ENCODE measurements at regions not wholly inside any gene's neighbourhood (a gene's known extent, or its start where the extent isn't known, plus 50 kb on each side); places are given as distances from the start of the nearest gene placed in this dataset.

DNA sequence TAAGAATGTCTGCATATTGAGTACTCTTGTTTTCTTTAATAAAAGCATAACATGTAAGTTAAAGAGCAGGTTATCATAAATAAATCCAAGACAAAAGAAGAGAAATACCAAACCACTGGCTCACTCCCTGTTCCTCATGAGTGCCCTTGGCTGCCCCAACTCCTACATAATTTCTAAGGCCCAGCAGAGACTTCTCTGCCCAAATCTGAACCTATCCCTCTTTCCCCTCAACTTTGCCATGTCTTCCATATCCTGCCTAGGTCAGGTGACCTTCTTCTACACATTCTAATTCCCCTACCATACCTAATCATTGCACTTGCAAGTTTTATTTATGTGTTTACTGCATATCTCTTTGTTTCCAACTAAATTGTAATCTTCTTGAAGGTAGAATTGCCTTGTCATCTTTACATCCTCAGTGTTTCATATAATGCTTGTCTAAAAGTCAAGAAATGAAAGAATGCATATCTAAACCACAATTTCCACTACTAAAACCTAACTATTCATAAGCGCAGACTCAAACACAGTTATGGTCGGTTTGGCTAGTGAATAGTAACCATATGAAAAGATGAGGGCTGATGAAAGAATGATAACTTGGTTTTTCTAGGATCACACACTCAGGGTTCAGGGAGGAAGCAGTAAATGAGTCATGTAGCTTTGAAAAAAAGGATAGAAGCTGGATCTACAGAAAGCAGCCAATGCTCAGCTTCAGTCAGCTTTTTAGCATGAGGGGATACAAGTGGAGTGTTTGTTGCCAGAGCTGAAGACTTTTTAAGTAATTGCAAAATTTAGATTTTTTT is 53.3 kb upstream of the EYA4 start:
- Histone ChIP-seq H3K4me1 (ENCODE audit: control insufficient read depth in 1 of 2, insufficient read depth in 2 of 2, low read depth in 1 of 2, low read length in 1 of 2) (peaks cover 0 to 3% of the 10 kb centered on the region in 2 experiments; a peak in 2 of 4 replicates), H3K79me2 (ENCODE audit: insufficient read depth) (no peaks in the 10 kb centered on the region), H3F3A (replicated peaks; ENCODE audit: insufficient read depth) (no peaks in the 10 kb centered on the region), H2AFZ (ENCODE audit: low read depth) (no peak overlapping the region), H3K4me2 (no peak overlapping the region), H3K9me2 (no peaks in the 10 kb centered on the region), H3K9ac (no peak overlapping the region), H4K20me1 (ENCODE audit: insufficient read depth) (no peaks in the 10 kb centered on the region), H3K27me3 (ENCODE audit: insufficient read depth) (no peaks in the 10 kb centered on the region), H3K36me3 (replicated peaks in 1 of 2; ENCODE audit: control insufficient read depth in 1 of 2, insufficient read depth in 2 of 2, low read length in 1 of 2) (no peaks in the 10 kb centered on the region), H3K9me3 (no peaks in the 10 kb centered on the region), H3K27ac (ENCODE audit: low read depth in 2 of 2, low read length in 1 of 2) (no peak overlapping the region), H3K4me3 (ENCODE audit: low read depth in 2 of 2, low read length in 1 of 2) (no peak overlapping the region)
- ChIA-PET CTCF (interaction anchor here (0.7 to 3.9 kb wide), 3 partner anchors 226 to 365 kb away, joined by 3 to 34 read pairs (median 6); no protein-coding TSS in a partner anchor), POLR2A (no interaction called here)
- no peak for DNase-seq
- WGBS (ENCODE audit: low lambda C conversion rate) = 60% methylated on average over 2 of the region's 2 CpGs
- TF ChIP-seq SMC3 (IDR thresholded peaks at IDR 0.05; ENCODE audit: low read depth, low read length) = no peak
- TF ChIP-seq USF1 (IDR thresholded peaks at IDR 0.05; ENCODE audit: borderline replicate concordance, low read depth) = no peak
- no peak for TF ChIP-seq FOXM1 (IDR thresholded peaks at IDR 0.05; ENCODE audit: low read depth)
- TF ChIP-seq TEAD4 (IDR thresholded peaks at IDR 0.05; ENCODE audit: borderline replicate concordance, insufficient read depth) = no peak
- TF ChIP-seq POLR2AphosphoS5 (IDR thresholded peaks at IDR 0.05; ENCODE audit: low read depth, low read length) = no peak
- no peak for TF ChIP-seq USF2 (IDR thresholded peaks at IDR 0.05; ENCODE audit: borderline replicate concordance, low read depth, low read length)
- TF ChIP-seq TAF1 (IDR thresholded peaks at IDR 0.05; ENCODE audit: borderline replicate concordance, low read depth, low read length) = no peak
- TF ChIP-seq, protein P1, sequence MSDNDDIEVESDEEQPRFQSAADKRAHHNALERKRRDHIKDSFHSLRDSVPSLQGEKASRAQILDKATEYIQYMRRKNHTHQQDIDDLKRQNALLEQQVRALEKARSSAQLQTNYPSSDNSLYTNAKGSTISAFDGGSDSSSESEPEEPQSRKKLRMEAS (IDR thresholded peaks at IDR 0.05; ENCODE audit: low read depth) = no peak
- TF ChIP-seq, protein P2, sequence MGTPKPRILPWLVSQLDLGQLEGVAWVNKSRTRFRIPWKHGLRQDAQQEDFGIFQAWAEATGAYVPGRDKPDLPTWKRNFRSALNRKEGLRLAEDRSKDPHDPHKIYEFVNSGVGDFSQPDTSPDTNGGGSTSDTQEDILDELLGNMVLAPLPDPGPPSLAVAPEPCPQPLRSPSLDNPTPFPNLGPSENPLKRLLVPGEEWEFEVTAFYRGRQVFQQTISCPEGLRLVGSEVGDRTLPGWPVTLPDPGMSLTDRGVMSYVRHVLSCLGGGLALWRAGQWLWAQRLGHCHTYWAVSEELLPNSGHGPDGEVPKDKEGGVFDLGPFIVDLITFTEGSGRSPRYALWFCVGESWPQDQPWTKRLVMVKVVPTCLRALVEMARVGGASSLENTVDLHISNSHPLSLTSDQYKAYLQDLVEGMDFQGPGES (IDR thresholded peaks at IDR 0.05; ENCODE audit: low read depth, low read length) = no peak
- TF ChIP-seq GABPA (IDR thresholded peaks at IDR 0.05; ENCODE audit: low read depth) = no peak

GRCh38 chr6:133190912-133191311 is 50.2 kb upstream of the EYA4 start:
- Histone ChIP-seq H3K9ac (no peak overlapping the region), H3K4me3 (ENCODE audit: low read depth in 2 of 2, low read length in 1 of 2) (no peak overlapping the region), H3K36me3 (replicated peaks in 1 of 2; ENCODE audit: control insufficient read depth in 1 of 2, insufficient read depth in 2 of 2, low read length in 1 of 2) (no peaks in the 10 kb centered on the region), H3K9me2 (no peaks in the 10 kb centered on the region), H3K27me3 (ENCODE audit: insufficient read depth) (no peaks in the 10 kb centered on the region), H3K9me3 (no peaks in the 10 kb centered on the region), H2AFZ (ENCODE audit: low read depth) (no peak overlapping the region), H3K79me2 (ENCODE audit: insufficient read depth) (no peaks in the 10 kb centered on the region), H3K4me2 (no peak overlapping the region), H3K4me1 (ENCODE audit: control insufficient read depth in 1 of 2, insufficient read depth in 2 of 2, low read depth in 1 of 2, low read length in 1 of 2) (peaks cover 0 to 3% of the 10 kb centered on the region in 2 experiments; a peak in 2 of 4 replicates), H3F3A (replicated peaks; ENCODE audit: insufficient read depth) (no peaks in the 10 kb centered on the region), H3K27ac (ENCODE audit: low read depth in 2 of 2, low read length in 1 of 2) (no peak overlapping the region), H4K20me1 (ENCODE audit: insufficient read depth) (no peaks in the 10 kb centered on the region)
- DNase-seq = no peak
- POLR2A ChIA-PET = no interaction called here
- CTCF ChIA-PET = interaction anchor here (1.1 to 1.7 kb wide), 4 partner anchors 9 to 366 kb away, joined by 3 to 4 read pairs (median 3); no protein-coding TSS in a partner anchor
- 54% methylated on average over 3 of the region's 3 CpGs for whole genome bisulfite sequencing (ENCODE audit: low lambda C conversion rate)
- TF ChIP-seq, protein P3, sequence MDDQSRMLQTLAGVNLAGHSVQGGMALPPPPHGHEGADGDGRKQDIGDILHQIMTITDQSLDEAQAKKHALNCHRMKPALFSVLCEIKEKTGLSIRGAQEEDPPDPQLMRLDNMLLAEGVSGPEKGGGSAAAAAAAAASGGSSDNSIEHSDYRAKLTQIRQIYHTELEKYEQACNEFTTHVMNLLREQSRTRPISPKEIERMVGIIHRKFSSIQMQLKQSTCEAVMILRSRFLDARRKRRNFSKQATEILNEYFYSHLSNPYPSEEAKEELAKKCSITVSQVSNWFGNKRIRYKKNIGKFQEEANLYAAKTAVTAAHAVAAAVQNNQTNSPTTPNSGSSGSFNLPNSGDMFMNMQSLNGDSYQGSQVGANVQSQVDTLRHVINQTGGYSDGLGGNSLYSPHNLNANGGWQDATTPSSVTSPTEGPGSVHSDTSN (IDR thresholded peaks at IDR 0.05) = no peak
- TF ChIP-seq CTCF (IDR thresholded peaks at IDR 0.05) (no peak), NFIC (IDR thresholded peaks at IDR 0.05; ENCODE audit: borderline replicate concordance) (no peak), RXRA (IDR thresholded peaks at IDR 0.05; ENCODE audit: borderline replicate concordance, low read depth) (no peak), TCF12 (IDR thresholded peaks at IDR 0.05) (no peak), RAD21 (IDR thresholded peaks at IDR 0.05; ENCODE audit: low read length) (no peak), TAF1 (IDR thresholded peaks at IDR 0.05; ENCODE audit: borderline replicate concordance, low read depth, low read length) (no peak), SMC3 (IDR thresholded peaks at IDR 0.05; ENCODE audit: low read depth, low read length) (no peak), USF2 (IDR thresholded peaks at IDR 0.05; ENCODE audit: borderline replicate concordance, low read depth, low read length) (no peak), TEAD4 (IDR thresholded peaks at IDR 0.05; ENCODE audit: borderline replicate concordance, insufficient read depth) (no peak)
- TF ChIP-seq, protein P2 (IDR thresholded peaks at IDR 0.05; ENCODE audit: low read depth, low read length) = no peak
- TF ChIP-seq, protein P1 (IDR thresholded peaks at IDR 0.05; ENCODE audit: low read depth) = no peak

Measured in SK-N-SH (cell line).